Esophagus muscularis mucosa (tissue), 3 donors: ENCODE measurements at regions not wholly inside any gene's neighbourhood (a gene's known extent, or its start where the extent isn't known, plus 50 kb on each side); places are given as distances from the start of the nearest gene placed in this dataset.

Experiments
- CTCF ChIP-seq, 3 experiments: fragments of 200-600 bp in 2 of 3; fragments of 450-650 bp in 1 of 3; sonication (generic) in 2 of 3; IDR thresholded peaks; one replicate each; pipeline ENCODE4 v1.5.1; 2017 to 2019; ENCODE audit warnings: antibody characterized with exemption in 3 of 3, mild to moderate bottlenecking in 2 of 3, moderate library complexity in 1 of 3
- POLR2A ChIP-seq: fragments of 450-650 bp; IDR thresholded peaks from one replicate; pipeline ENCODE4 v1.6.1; 2017; ENCODE audit warnings: antibody characterized with exemption, moderate library complexity, mild to moderate bottlenecking, low read depth
- POLR2AphosphoS5 ChIP-seq, 2 donors: sonication (generic); formaldehyde crosslinking; IDR thresholded peaks; one replicate each; pipeline ENCODE4 v1.6.1; 2017; ENCODE audit warnings: antibody characterized with exemption in 2 of 2

DNA sequence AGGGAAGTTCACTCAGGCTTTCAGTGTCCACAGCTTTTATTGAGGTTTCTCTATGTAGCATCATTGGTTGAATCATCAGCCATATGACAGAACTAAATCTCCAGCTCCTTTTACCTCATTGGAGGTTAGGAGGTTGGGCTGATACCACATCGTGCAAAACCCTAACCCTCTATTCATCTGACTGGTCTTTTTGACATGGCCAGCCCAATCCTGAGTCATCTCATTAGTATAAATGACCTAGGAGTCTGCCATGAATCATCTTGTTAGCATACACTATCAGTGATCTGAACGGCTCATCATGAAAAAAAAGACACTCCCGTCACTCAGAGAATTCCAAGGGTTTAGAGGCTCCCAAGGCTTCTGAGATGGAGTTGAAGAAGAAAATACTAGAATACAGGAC lies 669.8 kb upstream of the POT1 start:
- TF ChIP-seq CTCF (IDR thresholded peaks at IDR 0.05), result no peak
- no peak for TF ChIP-seq POLR2AphosphoS5 (IDR thresholded peaks at IDR 0.05)
- no peak for TF ChIP-seq POLR2A
